Transverse colon (tissue), 4 donors: ENCODE measurements at regions not wholly inside any gene's neighbourhood (a gene's known extent, or its start where the extent isn't known, plus 50 kb on each side); places are given as distances from the start of the nearest gene placed in this dataset.

Source experiments
- CTCF ChIP-seq, 5 experiments: fragments of 200-600 bp in 3 of 5; fragments of 450-650 bp in 2 of 5; sonication (generic) in 3 of 5; IDR thresholded peaks; 1 replicate in 2 of 5; 2 replicates in 3 of 5; pipeline ENCODE4 v1.5.1; 2016 to 2017; ENCODE audit warnings: antibody characterized with exemption in 5 of 5, inconsistent platforms in 3 of 5, mild to moderate bottlenecking in 2 of 5, moderate library complexity in 1 of 5
- EP300 ChIP-seq: sonication (generic); formaldehyde crosslinking; IDR thresholded peaks from one replicate; pipeline ENCODE4 v1.6.1; 2017; ENCODE audit warnings: antibody characterized with exemption, low read depth
- POLR2A ChIP-seq: fragments of 450-650 bp; IDR thresholded peaks from one replicate; pipeline ENCODE4 v1.6.1; 2016; ENCODE audit warnings: antibody characterized with exemption, mild to moderate bottlenecking, moderate library complexity
- POLR2AphosphoS5 ChIP-seq, 3 donors: sonication (generic); formaldehyde crosslinking; IDR thresholded peaks; one replicate each; pipeline ENCODE4 v1.6.1; 2016; ENCODE audit warnings: antibody characterized with exemption in 3 of 3

GRCh38 chr2:90077948-90078347 is 1386.5 kb downstream of the RPIA start:
- no peak for TF ChIP-seq CTCF (IDR thresholded peaks at IDR 0.05)
- TF ChIP-seq POLR2A, result no peak
- no peak for TF ChIP-seq EP300
- no peak for TF ChIP-seq POLR2AphosphoS5 (IDR thresholded peaks at IDR 0.05)
